OCI-LY3 (cell line): ENCODE measurements at regions not wholly inside any gene's neighbourhood (a gene's known extent, or its start where the extent isn't known, plus 50 kb on each side); places are given as distances from the start of the nearest gene placed in this dataset.

ENCODE experiments used
- EZH2phosphoT487 ChIP-seq: fragments of 200-600 bp; shearing (Covaris generic); IDR thresholded peaks from 2 replicates; pipeline ENCODE4 v1.6.1; 2018; ENCODE audit warnings: antibody characterized with exemption, mixed run types, low read depth
- TF ChIP-seq, protein P1 (sequence below): fragments of 200-600, 300-600 bp; sonication (generic); IDR thresholded peaks from 2 replicates; pipeline ENCODE4 v1.5.1; 2014; ENCODE audit warnings: antibody characterized with exemption, low read length, low read depth

GRCh38 chrX:25175743-25176142 lies 160.0 kb upstream of the ARX start:
- no peak for TF ChIP-seq EZH2phosphoT487
- TF ChIP-seq, protein P1, sequence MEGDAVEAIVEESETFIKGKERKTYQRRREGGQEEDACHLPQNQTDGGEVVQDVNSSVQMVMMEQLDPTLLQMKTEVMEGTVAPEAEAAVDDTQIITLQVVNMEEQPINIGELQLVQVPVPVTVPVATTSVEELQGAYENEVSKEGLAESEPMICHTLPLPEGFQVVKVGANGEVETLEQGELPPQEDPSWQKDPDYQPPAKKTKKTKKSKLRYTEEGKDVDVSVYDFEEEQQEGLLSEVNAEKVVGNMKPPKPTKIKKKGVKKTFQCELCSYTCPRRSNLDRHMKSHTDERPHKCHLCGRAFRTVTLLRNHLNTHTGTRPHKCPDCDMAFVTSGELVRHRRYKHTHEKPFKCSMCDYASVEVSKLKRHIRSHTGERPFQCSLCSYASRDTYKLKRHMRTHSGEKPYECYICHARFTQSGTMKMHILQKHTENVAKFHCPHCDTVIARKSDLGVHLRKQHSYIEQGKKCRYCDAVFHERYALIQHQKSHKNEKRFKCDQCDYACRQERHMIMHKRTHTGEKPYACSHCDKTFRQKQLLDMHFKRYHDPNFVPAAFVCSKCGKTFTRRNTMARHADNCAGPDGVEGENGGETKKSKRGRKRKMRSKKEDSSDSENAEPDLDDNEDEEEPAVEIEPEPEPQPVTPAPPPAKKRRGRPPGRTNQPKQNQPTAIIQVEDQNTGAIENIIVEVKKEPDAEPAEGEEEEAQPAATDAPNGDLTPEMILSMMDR: no peak
